22Rv1 (cell line): ENCODE measurements at regions not wholly inside any gene's neighbourhood (a gene's known extent, or its start where the extent isn't known, plus 50 kb on each side); places are given as distances from the start of the nearest gene placed in this dataset.

Source experiments
- CTCF ChIP-seq: fragments of 450-650 bp; IDR thresholded peaks from 2 replicates; pipeline ENCODE4 v1.5.1; 2017; ENCODE audit warnings: mild to moderate bottlenecking
- ZFX ChIP-seq: fragments of 450-650 bp; IDR thresholded peaks from 2 replicates; pipeline ENCODE4 v1.6.1; 2017; ENCODE audit warnings: antibody characterized with exemption, borderline replicate concordance

GRCh38 chr12:118582863-118583262 lies 206.5 kb downstream of the SUDS3 start:
- TF ChIP-seq CTCF: no peak
- no peak for TF ChIP-seq ZFX
